ENCODE measurements at regions not wholly inside any gene's neighbourhood (a gene's known extent, or its start where the extent isn't known, plus 50 kb on each side); places are given as distances from the start of the nearest gene placed in this dataset.

DNA sequence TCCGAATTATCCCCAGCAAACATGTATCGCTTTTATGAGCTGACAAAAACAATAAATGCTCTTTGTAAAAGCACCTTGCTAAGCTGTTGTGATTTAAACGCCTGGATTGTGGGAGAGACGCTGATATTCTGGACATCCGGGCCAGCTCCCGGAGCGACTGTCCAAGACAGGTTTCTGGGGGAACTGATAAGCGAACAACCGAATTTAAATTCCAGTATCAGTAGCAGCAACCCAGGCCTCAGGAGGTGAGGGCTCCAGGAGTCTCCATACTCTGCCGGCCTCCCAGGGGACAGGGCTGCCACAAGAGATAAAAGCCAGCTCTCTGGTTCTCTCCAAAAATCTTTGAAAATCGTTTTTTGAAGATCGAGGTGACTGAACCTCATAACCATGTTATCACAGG lies 50.3 kb upstream of the VSTM2B start:
- Histone ChIP-seq H3K36me3 (no peaks in the 10 kb centered on the region), H3K27ac (no peak overlapping the region), H3K4me3 (no peak overlapping the region), H3K9me3 (replicated peaks) (no peaks in the 10 kb centered on the region), H3K4me1 (replicated peaks) (no peaks in the 10 kb centered on the region), H3K27me3 (replicated peaks) (no peaks in the 10 kb centered on the region)
- DNase-seq (ENCODE audit: low read depth in 1 of 2, low spot score in 2 of 2) = no peak

All from SJSA1 (cell line).